Activated CD4-positive, alpha-beta memory T cell treated with anti-CD3 and anti-CD28 coated beads, Interleukin-2, amount 10 ng/mL, durations not matched to agents 7 days and 5 days (primary cell): ENCODE measurements at regions not wholly inside any gene's neighbourhood (a gene's known extent, or its start where the extent isn't known, plus 50 kb on each side); places are given as distances from the start of the nearest gene placed in this dataset.

ENCODE experiments used
- CTCF ChIA-PET: fragments of 350-600 bp; sonication (Branson Sonifier 250); formaldehyde crosslinking; loops from one replicate; lab custom pipeline; 2021; ENCODE audit warnings: antibody characterized with exemption, inconsistent platforms; lab: Charles Lee
- POLR2A ChIA-PET: fragments of 350-600 bp; sonication (Branson Sonifier 250); formaldehyde crosslinking; loops from one replicate; lab custom pipeline; 2021; ENCODE audit warnings: antibody characterized with exemption; lab: Charles Lee
- DNase-seq: peaks from one replicate; pipeline ENCODE4 v3.0.0-alpha.2; 2020
- H3K27ac Mint-ChIP-seq: one replicate; pipeline ENCODE4 v1.8.0; 2021; ENCODE audit warnings: mild to moderate bottlenecking, mixed read lengths
- H3K27me3 Mint-ChIP-seq: one replicate; pipeline ENCODE4 v1.8.0; 2021; ENCODE audit warnings: mixed read lengths
- H3K36me3 Mint-ChIP-seq: one replicate; pipeline ENCODE4 v1.8.0; 2021; ENCODE audit warnings: low read depth, mixed read lengths
- H3K4me1 Mint-ChIP-seq: one replicate; pipeline ENCODE4 v1.8.0; 2021; ENCODE audit warnings: mixed read lengths
- H3K4me3 Mint-ChIP-seq: one replicate; pipeline ENCODE4 v1.8.0; 2021; ENCODE audit warnings: mild to moderate bottlenecking, mixed read lengths
- H3K9me3 Mint-ChIP-seq: one replicate; pipeline ENCODE4 v1.8.0; 2021; ENCODE audit warnings: mixed read lengths

GRCh38 chr7:1382553-1383397 lies 76.5 kb downstream of the MICALL2 start:
- no peaks in the 10 kb centered on the region for H3K36me3 Mint-ChIP-seq
- no peak overlapping the region for H3K27ac Mint-ChIP-seq
- H3K27me3 Mint-ChIP-seq, result peaks cover 2% of the 10 kb centered on the region
- no peak for DNase-seq
- no peaks in the 10 kb centered on the region for H3K9me3 Mint-ChIP-seq
- no peak overlapping the region for H3K4me3 Mint-ChIP-seq
- no peaks in the 10 kb centered on the region for H3K4me1 Mint-ChIP-seq
- ChIA-PET CTCF (interaction anchor here (0.7 kb wide), 1 partner anchor 120 kb away, joined by 3 read pairs; no protein-coding TSS in a partner anchor), POLR2A (no interaction called here)

- Mint-ChIP-seq H3K4me3 (no peak overlapping the region), H3K9me3 (no peaks in the 10 kb centered on the region), H3K36me3 (no peaks in the 10 kb centered on the region), H3K4me1 (no peaks in the 10 kb centered on the region), H3K27ac (no peak overlapping the region), H3K27me3 (peaks cover 2% of the 10 kb centered on the region)
- ChIA-PET CTCF (no interaction called here), POLR2A (no interaction called here)
- DNase-seq, result no peak
Measured at GRCh38 chr7:1383398-1384112, 75.7 kb downstream of the MICALL2 start.

- H3K9me3 Mint-ChIP-seq, result no peaks in the 10 kb centered on the region
- ChIA-PET POLR2A (no interaction called here), CTCF (no interaction called here)
- H3K4me1 Mint-ChIP-seq, result no peaks in the 10 kb centered on the region
- H3K27me3 Mint-ChIP-seq, result peaks cover 2% of the 10 kb centered on the region
- no peak overlapping the region for H3K4me3 Mint-ChIP-seq
- H3K27ac Mint-ChIP-seq, result no peak overlapping the region
- H3K36me3 Mint-ChIP-seq, result no peaks in the 10 kb centered on the region
- no peak for DNase-seq
Measured at GRCh38 chr7:1384113-1384415, 75.2 kb downstream of the MICALL2 start.
